A204.1 (cell line): ENCODE measurements at regions not wholly inside any gene's neighbourhood (a gene's known extent, or its start where the extent isn't known, plus 50 kb on each side); places are given as distances from the start of the nearest gene placed in this dataset.

Experiments
- FAIRE-seq: peaks from 2 replicates; lab custom pipeline; 2012; peaks lifted over from hg19 to GRCh38; lab: Jason Lieb, UNC

- FAIRE-seq = peak; percentile 67
Observed at GRCh38 chr3:66938338-66938963, 59.7 kb upstream of the KBTBD8 start.

GRCh38 chr3:66948041-66948440 is 50.1 kb upstream of the KBTBD8 start:
- FAIRE-seq = no peak
